ENCODE measurements at regions not wholly inside any gene's neighbourhood (a gene's known extent, or its start where the extent isn't known, plus 50 kb on each side); places are given as distances from the start of the nearest gene placed in this dataset.

DNA sequence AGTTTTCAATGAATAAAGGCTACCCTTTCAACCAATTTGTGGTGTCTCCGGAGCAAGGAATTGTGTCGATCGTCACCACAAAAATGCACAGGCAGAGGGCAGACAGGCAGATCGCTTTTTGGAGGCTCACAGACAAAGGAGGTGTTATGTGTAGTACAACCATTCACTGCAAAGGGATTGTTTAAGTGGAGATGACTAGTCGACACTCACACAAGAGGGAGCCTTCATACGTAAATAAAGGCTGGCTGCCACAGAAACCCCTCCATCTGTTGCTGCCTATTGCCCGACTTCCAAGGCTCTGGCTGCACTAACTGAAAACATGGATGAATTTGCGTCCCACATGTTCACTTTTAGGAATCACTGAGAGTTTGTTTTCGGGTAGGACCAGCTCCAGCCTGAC, 281.1 kb downstream of the NKX6-1 start:
- TF ChIP-seq FOXA2 (IDR thresholded peaks at IDR 0.05) (no peak), YY1 (IDR thresholded peaks at IDR 0.05) (no peak), HNF4G (IDR thresholded peaks at IDR 0.05) (no peak), ATF3 (IDR thresholded peaks at IDR 0.05) (no peak), JUND (IDR thresholded peaks at IDR 0.05) (no peak), SP1 (IDR thresholded peaks at IDR 0.05) (no peak), GABPA (IDR thresholded peaks at IDR 0.05 in 1 of 2, conservative IDR thresholded peaks at IDR 0.05 in 1 of 2) (no peak), NR2F2 (IDR thresholded peaks at IDR 0.05) (no peak), HNF4A (conservative IDR thresholded peaks at IDR 0.05) (no peak), FOXA1 (IDR thresholded peaks at IDR 0.05) (no peak), RXRA (IDR thresholded peaks at IDR 0.05) (no peak), TAF1 (conservative IDR thresholded peaks at IDR 0.05) (no peak), RAD21 (IDR thresholded peaks at IDR 0.05) (no peak), MAX (IDR thresholded peaks at IDR 0.05) (no peak), REST (IDR thresholded peaks at IDR 0.05) (no peak)
- TF ChIP-seq, protein P1, sequence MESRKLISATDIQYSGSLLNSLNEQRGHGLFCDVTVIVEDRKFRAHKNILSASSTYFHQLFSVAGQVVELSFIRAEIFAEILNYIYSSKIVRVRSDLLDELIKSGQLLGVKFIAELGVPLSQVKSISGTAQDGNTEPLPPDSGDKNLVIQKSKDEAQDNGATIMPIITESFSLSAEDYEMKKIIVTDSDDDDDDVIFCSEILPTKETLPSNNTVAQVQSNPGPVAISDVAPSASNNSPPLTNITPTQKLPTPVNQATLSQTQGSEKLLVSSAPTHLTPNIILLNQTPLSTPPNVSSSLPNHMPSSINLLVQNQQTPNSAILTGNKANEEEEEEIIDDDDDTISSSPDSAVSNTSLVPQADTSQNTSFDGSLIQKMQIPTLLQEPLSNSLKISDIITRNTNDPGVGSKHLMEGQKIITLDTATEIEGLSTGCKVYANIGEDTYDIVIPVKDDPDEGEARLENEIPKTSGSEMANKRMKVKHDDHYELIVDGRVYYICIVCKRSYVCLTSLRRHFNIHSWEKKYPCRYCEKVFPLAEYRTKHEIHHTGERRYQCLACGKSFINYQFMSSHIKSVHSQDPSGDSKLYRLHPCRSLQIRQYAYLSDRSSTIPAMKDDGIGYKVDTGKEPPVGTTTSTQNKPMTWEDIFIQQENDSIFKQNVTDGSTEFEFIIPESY (IDR thresholded peaks at IDR 0.05), result no peak
- TF ChIP-seq, protein P2, sequence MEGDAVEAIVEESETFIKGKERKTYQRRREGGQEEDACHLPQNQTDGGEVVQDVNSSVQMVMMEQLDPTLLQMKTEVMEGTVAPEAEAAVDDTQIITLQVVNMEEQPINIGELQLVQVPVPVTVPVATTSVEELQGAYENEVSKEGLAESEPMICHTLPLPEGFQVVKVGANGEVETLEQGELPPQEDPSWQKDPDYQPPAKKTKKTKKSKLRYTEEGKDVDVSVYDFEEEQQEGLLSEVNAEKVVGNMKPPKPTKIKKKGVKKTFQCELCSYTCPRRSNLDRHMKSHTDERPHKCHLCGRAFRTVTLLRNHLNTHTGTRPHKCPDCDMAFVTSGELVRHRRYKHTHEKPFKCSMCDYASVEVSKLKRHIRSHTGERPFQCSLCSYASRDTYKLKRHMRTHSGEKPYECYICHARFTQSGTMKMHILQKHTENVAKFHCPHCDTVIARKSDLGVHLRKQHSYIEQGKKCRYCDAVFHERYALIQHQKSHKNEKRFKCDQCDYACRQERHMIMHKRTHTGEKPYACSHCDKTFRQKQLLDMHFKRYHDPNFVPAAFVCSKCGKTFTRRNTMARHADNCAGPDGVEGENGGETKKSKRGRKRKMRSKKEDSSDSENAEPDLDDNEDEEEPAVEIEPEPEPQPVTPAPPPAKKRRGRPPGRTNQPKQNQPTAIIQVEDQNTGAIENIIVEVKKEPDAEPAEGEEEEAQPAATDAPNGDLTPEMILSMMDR (IDR thresholded peaks at IDR 0.05; ENCODE audit: low read depth, low read length, missing input control), result no peak
- 69% methylated on average over 9 of the region's 9 CpGs for WGBS
- H3K27ac ChIP-seq (ENCODE audit: low read depth in 1 of 2, low read length in 2 of 2), result no peak overlapping the region
- peaks cover 0 to 2% (median 0%) of the 10 kb centered on the region in 4 donors for H3K27me3 ChIP-seq (ENCODE audit: control insufficient read depth in 4 of 4, insufficient read depth in 4 of 4, low read length in 3 of 4)
- H3K36me3 ChIP-seq (ENCODE audit: control insufficient read depth in 4 of 4, insufficient read depth in 3 of 4, low read depth in 1 of 4, low read length in 3 of 4), result no peaks in the 10 kb centered on the region
- H3K4me3 ChIP-seq (ENCODE audit: low read depth in 1 of 3, low read length in 3 of 3), result no peak overlapping the region
- no peak for DNase-seq (ENCODE audit: low spot score)
- H3K4me1 ChIP-seq (ENCODE audit: control insufficient read depth in 4 of 4, insufficient read depth in 4 of 4, low read length in 3 of 4), result no peaks in the 10 kb centered on the region
- no peaks in the 10 kb centered on the region for H3K9me3 ChIP-seq (ENCODE audit: control insufficient read depth in 4 of 4, low read length in 3 of 4)
- no peak overlapping the region for H3K9ac ChIP-seq (ENCODE audit: low read depth in 1 of 2, low read length in 2 of 2)

DNA sequence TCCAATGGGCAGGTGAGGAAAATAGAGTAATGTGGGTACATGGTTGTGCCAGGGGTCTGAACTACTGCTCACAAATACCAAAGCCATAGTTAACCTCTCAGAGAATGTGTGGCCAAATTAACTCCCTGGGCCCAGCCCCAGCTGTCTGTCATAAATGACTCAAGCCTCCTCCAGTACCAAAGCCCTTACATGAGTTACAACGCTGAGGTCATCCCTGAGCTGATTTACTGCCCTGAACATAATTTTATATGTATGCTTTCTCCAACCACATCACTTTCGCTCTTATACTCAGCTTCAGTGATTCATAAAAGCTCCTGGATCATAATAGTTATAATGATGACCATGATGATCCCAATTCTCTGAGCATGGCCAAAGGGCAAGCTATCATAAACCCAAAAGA, 283.9 kb downstream of the NKX6-1 start:
- no peaks in the 10 kb centered on the region for H3K36me3 ChIP-seq (ENCODE audit: control insufficient read depth in 4 of 4, insufficient read depth in 3 of 4, low read depth in 1 of 4, low read length in 3 of 4)
- no peaks in the 10 kb centered on the region for H3K9me3 ChIP-seq (ENCODE audit: control insufficient read depth in 4 of 4, low read length in 3 of 4)
- peaks cover 0 to 2% (median 0%) of the 10 kb centered on the region in 4 donors for H3K27me3 ChIP-seq (ENCODE audit: control insufficient read depth in 4 of 4, insufficient read depth in 4 of 4, low read length in 3 of 4)
- H3K4me3 ChIP-seq (ENCODE audit: low read depth in 1 of 3, low read length in 3 of 3), result no peak overlapping the region
- no peak overlapping the region for H3K27ac ChIP-seq (ENCODE audit: low read depth in 1 of 2, low read length in 2 of 2)
- H3K9ac ChIP-seq (ENCODE audit: low read depth in 1 of 2, low read length in 2 of 2), result no peak overlapping the region
- 71% methylated on average over 2 of the region's 2 CpGs for WGBS
- H3K4me1 ChIP-seq (ENCODE audit: control insufficient read depth in 4 of 4, insufficient read depth in 4 of 4, low read length in 3 of 4), result no peaks in the 10 kb centered on the region
- no peak for DNase-seq (ENCODE audit: low spot score)
- TF ChIP-seq HNF4A (conservative IDR thresholded peaks at IDR 0.05), result no peak
- no peak for TF ChIP-seq SP1 (IDR thresholded peaks at IDR 0.05)
- no peak for TF ChIP-seq NR2F2 (IDR thresholded peaks at IDR 0.05)
- TF ChIP-seq, protein P1 (IDR thresholded peaks at IDR 0.05), result no peak
- no peak for TF ChIP-seq FOXA1 (IDR thresholded peaks at IDR 0.05)
- no peak for TF ChIP-seq EGR1 (IDR thresholded peaks at IDR 0.05; ENCODE audit: low read depth in 2 of 2)
- TF ChIP-seq MAX (IDR thresholded peaks at IDR 0.05), result no peak
- no peak for TF ChIP-seq HNF4G (IDR thresholded peaks at IDR 0.05)
- TF ChIP-seq RAD21 (IDR thresholded peaks at IDR 0.05), result no peak
- TF ChIP-seq TAF1 (conservative IDR thresholded peaks at IDR 0.05), result no peak
- no peak for TF ChIP-seq REST (IDR thresholded peaks at IDR 0.05)
- no peak for TF ChIP-seq FOXA2 (IDR thresholded peaks at IDR 0.05)
- TF ChIP-seq GABPA (IDR thresholded peaks at IDR 0.05 in 1 of 2, conservative IDR thresholded peaks at IDR 0.05 in 1 of 2), result no peak
